Fibroblast of skin of back (primary cell): ENCODE measurements at regions not wholly inside any gene's neighbourhood (a gene's known extent, or its start where the extent isn't known, plus 50 kb on each side); places are given as distances from the start of the nearest gene placed in this dataset.
"Not testable (repeated sequence)": the region's sequence is repeated elsewhere in the genome, so short reads cannot be mapped to it uniquely, and the experiment has no call there.

Source experiments
- DNase-seq: peaks from one replicate; pipeline ENCODE4 v3.0.0-alpha.2; 2013

- DNase-seq, result not testable (repeated sequence)
Measured at GRCh38 chr21:10367586-10367985, 153.8 kb upstream of the TPTE start.

GRCh38 chr21:10368323-10368798 lies 153.0 kb upstream of the TPTE start:
- not testable (repeated sequence) for DNase-seq

GRCh38 chr21:10369289-10369688 lies 152.1 kb upstream of the TPTE start:
- DNase-seq, result not testable (repeated sequence)

GRCh38 chr21:10377758-10378157 lies 143.6 kb upstream of the TPTE start:
- DNase-seq, result not testable (repeated sequence)

- DNase-seq, result not testable (repeated sequence)
Measured at GRCh38 chr21:10379816-10380215, 141.6 kb upstream of the TPTE start.

GRCh38 chr21:10381687-10382060 lies 139.7 kb upstream of the TPTE start:
- DNase-seq, result not testable (repeated sequence)

- DNase-seq, result not testable (repeated sequence)
Measured at GRCh38 chr21:10382135-10382534, 139.2 kb upstream of the TPTE start.

GRCh38 chr21:10382580-10382979 lies 138.8 kb upstream of the TPTE start:
- DNase-seq, result not testable (repeated sequence)

GRCh38 chr21:10383571-10383970 lies 137.8 kb upstream of the TPTE start:
- DNase-seq, result not testable (repeated sequence)

- not testable (repeated sequence) for DNase-seq
Measured at GRCh38 chr21:10384304-10384861, 137.0 kb upstream of the TPTE start.

GRCh38 chr21:10385202-10385601 lies 136.2 kb upstream of the TPTE start:
- not testable (repeated sequence) for DNase-seq

GRCh38 chr21:10385898-10386527 lies 135.4 kb upstream of the TPTE start:
- not testable (repeated sequence) for DNase-seq

- not testable (repeated sequence) for DNase-seq
Measured at GRCh38 chr21:10387692-10388450, 133.5 kb upstream of the TPTE start.

- DNase-seq, result not testable (repeated sequence)
Measured at GRCh38 chr21:10388625-10389024, 132.8 kb upstream of the TPTE start.

- DNase-seq, result not testable (repeated sequence)
Measured at GRCh38 chr21:10392301-10392700, 129.1 kb upstream of the TPTE start.

- DNase-seq, result not testable (repeated sequence)
Measured at GRCh38 chr21:10395963-10396362, 125.4 kb upstream of the TPTE start.

GRCh38 chr21:10397495-10397915 lies 123.9 kb upstream of the TPTE start:
- not testable (repeated sequence) for DNase-seq

- DNase-seq, result not testable (repeated sequence)
Measured at GRCh38 chr21:10398692-10399489, 122.5 kb upstream of the TPTE start.

- not testable (repeated sequence) for DNase-seq
Measured at GRCh38 chr21:10400622-10401361, 120.6 kb upstream of the TPTE start.

GRCh38 chr21:10402461-10402860 lies 118.9 kb upstream of the TPTE start:
- not testable (repeated sequence) for DNase-seq

GRCh38 chr21:10405331-10405730 lies 116.1 kb upstream of the TPTE start:
- not testable (repeated sequence) for DNase-seq

- not testable (repeated sequence) for DNase-seq
Measured at GRCh38 chr21:10409786-10410185, 111.6 kb upstream of the TPTE start.
